ENCODE measurements at regions not wholly inside any gene's neighbourhood (a gene's known extent, or its start where the extent isn't known, plus 50 kb on each side); places are given as distances from the start of the nearest gene placed in this dataset.

DNA sequence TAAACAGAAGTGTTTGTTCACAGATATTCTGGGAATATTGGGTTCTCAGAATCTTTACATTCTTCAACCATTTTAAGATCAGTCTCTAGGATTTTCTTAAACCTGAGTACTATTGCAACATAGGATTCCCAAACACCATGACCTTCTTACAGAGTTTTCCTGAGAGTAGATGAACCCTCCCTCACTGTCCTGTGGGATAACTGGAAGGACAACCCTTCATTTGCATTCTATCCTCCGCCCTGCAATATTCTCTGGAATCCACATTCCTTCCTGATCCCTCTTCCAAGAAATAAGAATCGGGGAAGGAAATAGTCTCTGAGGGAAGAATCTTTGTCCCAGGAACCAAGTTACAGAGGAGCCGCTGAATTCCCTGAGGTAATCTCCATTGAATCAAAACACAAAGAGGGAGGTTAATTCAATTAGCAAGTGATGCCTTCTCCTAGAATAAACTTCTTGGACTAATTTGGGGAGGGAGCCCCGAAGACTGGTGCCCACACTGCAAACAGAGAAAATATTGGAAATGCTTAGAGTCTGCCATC is 99.8 kb upstream of the MBIP start:
- TF ChIP-seq CTCF (conservative IDR thresholded peaks at IDR 0.05; ENCODE audit: low read length) (no peak), EZH2phosphoT487 (IDR thresholded peaks at IDR 0.05; ENCODE audit: borderline replicate concordance, low read depth, low read length) (no peak)
